ENCODE measurements at regions not wholly inside any gene's neighbourhood (a gene's known extent, or its start where the extent isn't known, plus 50 kb on each side); places are given as distances from the start of the nearest gene placed in this dataset.

GRCh38 chr9:82586918-82587356 lies 476.0 kb downstream of the RASEF start:
- no peaks in the 10 kb centered on the region for H3K36me3 ChIP-seq (ENCODE audit: control insufficient read depth, insufficient read depth, low read length)
- no peak for DNase-seq (ENCODE audit: low read depth)
- H3K4me3 ChIP-seq (ENCODE audit: low read depth, low read length), result no peak overlapping the region
- no peaks in the 10 kb centered on the region for H3K27me3 ChIP-seq (ENCODE audit: control insufficient read depth, insufficient read depth, low read length)
- no peak for FAIRE-seq
- TF ChIP-seq CTCF (IDR thresholded peaks at IDR 0.05; ENCODE audit: insufficient read depth, low read length, severe bottlenecking), result no peak

- no peak for DNase-seq (ENCODE audit: low read depth)
- Histone ChIP-seq H3K27me3 (ENCODE audit: control insufficient read depth, insufficient read depth, low read length) (no peaks in the 10 kb centered on the region), H3K4me3 (ENCODE audit: low read depth, low read length) (no peak overlapping the region), H3K36me3 (ENCODE audit: control insufficient read depth, insufficient read depth, low read length) (no peaks in the 10 kb centered on the region)
- FAIRE-seq, result no peak
- no peak for TF ChIP-seq CTCF (IDR thresholded peaks at IDR 0.05; ENCODE audit: insufficient read depth, low read length, severe bottlenecking)
Measured at GRCh38 chr9:82588301-82589180, 474.4 kb downstream of the RASEF start.

- no peaks in the 10 kb centered on the region for H3K27me3 ChIP-seq (ENCODE audit: control insufficient read depth, insufficient read depth, low read length)
- no peak for TF ChIP-seq CTCF (IDR thresholded peaks at IDR 0.05; ENCODE audit: insufficient read depth, low read length, severe bottlenecking)
- DNase-seq (ENCODE audit: low read depth), result no peak
- H3K4me3 ChIP-seq (ENCODE audit: low read depth, low read length), result no peak overlapping the region
- H3K36me3 ChIP-seq (ENCODE audit: control insufficient read depth, insufficient read depth, low read length), result no peaks in the 10 kb centered on the region
- no peak for FAIRE-seq
Measured at GRCh38 chr9:82590845-82591244, 472.1 kb downstream of the RASEF start.

- Histone ChIP-seq H3K4me3 (ENCODE audit: low read depth, low read length) (no peak overlapping the region), H3K36me3 (ENCODE audit: control insufficient read depth, insufficient read depth, low read length) (no peaks in the 10 kb centered on the region), H3K27me3 (ENCODE audit: control insufficient read depth, insufficient read depth, low read length) (no peaks in the 10 kb centered on the region)
- DNase-seq (ENCODE audit: low read depth), result no peak
- no peak for FAIRE-seq
- TF ChIP-seq CTCF (IDR thresholded peaks at IDR 0.05; ENCODE audit: insufficient read depth, low read length, severe bottlenecking), result no peak
Measured at GRCh38 chr9:82593501-82593900, 469.4 kb downstream of the RASEF start.

GRCh38 chr9:82597241-82598203 lies 465.4 kb downstream of the RASEF start:
- DNase-seq (ENCODE audit: low read depth), result no peak
- no peak for TF ChIP-seq CTCF (IDR thresholded peaks at IDR 0.05; ENCODE audit: insufficient read depth, low read length, severe bottlenecking)
- H3K4me3 ChIP-seq (ENCODE audit: low read depth, low read length), result no peak overlapping the region
- no peak for FAIRE-seq
- no peaks in the 10 kb centered on the region for H3K27me3 ChIP-seq (ENCODE audit: control insufficient read depth, insufficient read depth, low read length)
- H3K36me3 ChIP-seq (ENCODE audit: control insufficient read depth, insufficient read depth, low read length), result no peaks in the 10 kb centered on the region

Data from bronchial epithelial cell (primary cell).